CD14-positive monocyte (primary cell): ENCODE measurements at regions not wholly inside any gene's neighbourhood (a gene's known extent, or its start where the extent isn't known, plus 50 kb on each side); places are given as distances from the start of the nearest gene placed in this dataset.

ENCODE experiments used
- DNase-seq, 3 donors: peaks; one replicate each; pipeline ENCODE4 v3.0.0-alpha.2; 2011 to 2022
- H2AFZ ChIP-seq: 2 replicates; pipeline ENCODE4 v1.6.0; 2012; ENCODE audit warnings: mild to moderate bottlenecking, low read depth, low read length, inconsistent platforms; ENCODE audit not compliant: insufficient read depth, poor library complexity, severe bottlenecking
- H3K27ac ChIP-seq, 2 donors: 1 replicate in 1 of 2; 2 replicates in 1 of 2; pipeline ENCODE4 v1.5.1; 2012 to 2013; ENCODE audit warnings: low read length in 2 of 2, control low read depth in 1 of 2, inconsistent platforms in 1 of 2, low read depth in 1 of 2, mild to moderate bottlenecking in 1 of 2
- H3K27me3 ChIP-seq, 2 donors: one replicate each; pipeline versions ENCODE4 v1.6.0 to v1.6.1; 2011 to 2013; ENCODE audit warnings: low read length in 2 of 2; ENCODE audit not compliant: control insufficient read depth in 2 of 2, insufficient read depth in 2 of 2
- H3K36me3 ChIP-seq, 2 donors: replicated peaks in 1 of 2; 1 replicate in 1 of 2; 2 replicates in 1 of 2; pipeline versions ENCODE4 v1.5.1 to v1.6.1; 2012 to 2013; ENCODE audit warnings: low read length in 2 of 2, control low read depth in 1 of 2, inconsistent platforms in 1 of 2, mild to moderate bottlenecking in 1 of 2; ENCODE audit not compliant: insufficient read depth in 2 of 2, control insufficient read depth in 1 of 2
- H3K4me1 ChIP-seq, 2 donors: 1 replicate in 1 of 2; 2 replicates in 1 of 2; pipeline versions ENCODE4 v1.5.1 to v1.6.1; 2012 to 2013; ENCODE audit warnings: low read length in 2 of 2, control low read depth in 1 of 2, inconsistent platforms in 1 of 2, mild to moderate bottlenecking in 1 of 2, moderate library complexity in 1 of 2; ENCODE audit not compliant: insufficient read depth in 2 of 2, control insufficient read depth in 1 of 2
- H3K4me2 ChIP-seq: replicated peaks from 2 replicates; pipeline ENCODE3; 2012; ENCODE audit warnings: low read length, moderate library complexity, mild to moderate bottlenecking; ENCODE audit not compliant: poor library complexity, severe bottlenecking; ENCODE audit errors: extremely low read depth
- H3K4me3 ChIP-seq, 3 experiments: fragments of 200-600 bp in 1 of 3; sonication (generic) in 1 of 3; replicated peaks in 1 of 3; 1 replicate in 2 of 3; 2 replicates in 1 of 3; pipeline ENCODE4 v1.5.1; 2011 to 2013; ENCODE audit warnings: low read length in 3 of 3, mild to moderate bottlenecking in 3 of 3, control low read depth in 2 of 3, low read depth in 2 of 3, inconsistent platforms in 1 of 3, moderate library complexity in 1 of 3
- H3K79me2 ChIP-seq: 2 replicates; pipeline ENCODE4 v1.6.0; 2012; ENCODE audit warnings: mild to moderate bottlenecking, control low read depth, inconsistent platforms, low read length, moderate library complexity; ENCODE audit not compliant: insufficient read depth
- H3K9ac ChIP-seq: 2 replicates; pipeline ENCODE4 v1.6.0; 2017; ENCODE audit warnings: low read length, mild to moderate bottlenecking; ENCODE audit not compliant: insufficient read depth, poor library complexity, severe bottlenecking
- H3K9me3 ChIP-seq, 2 donors: replicated peaks in 1 of 2; 1 replicate in 1 of 2; 2 replicates in 1 of 2; pipeline versions ENCODE4 v1.5.1 to v1.6.1; 2012 to 2013; ENCODE audit warnings: low read length in 2 of 2, control low read depth in 1 of 2; ENCODE audit not compliant: control insufficient read depth in 1 of 2, insufficient read depth in 1 of 2
- H4K20me1 ChIP-seq: 2 replicates; pipeline ENCODE4 v1.6.0; 2012; ENCODE audit warnings: mild to moderate bottlenecking, low read length, control low read depth, moderate library complexity; ENCODE audit not compliant: insufficient read depth
- H3K27ac Mint-ChIP-seq, 7 donors: one replicate each; pipeline ENCODE4 v1.8.0; 2020; ENCODE audit warnings: mild to moderate bottlenecking in 7 of 7, mixed read lengths in 7 of 7, moderate library complexity in 6 of 7, inconsistent platforms in 2 of 7
- H3K27me3 Mint-ChIP-seq, 3 donors: one replicate each; pipeline ENCODE4 v1.8.0; 2021 to 2022; ENCODE audit warnings: low read depth in 3 of 3, mild to moderate bottlenecking in 3 of 3, mixed read lengths in 3 of 3, moderate library complexity in 3 of 3, inconsistent platforms in 1 of 3
- H3K36me3 Mint-ChIP-seq, 2 donors: one replicate each; pipeline ENCODE4 v1.8.0; 2020; ENCODE audit warnings: mixed read lengths in 2 of 2, inconsistent platforms in 1 of 2, mild to moderate bottlenecking in 1 of 2
- H3K4me1 Mint-ChIP-seq: one replicate; pipeline ENCODE4 v1.8.0; 2020; ENCODE audit warnings: mild to moderate bottlenecking, mixed read lengths
- H3K4me3 Mint-ChIP-seq, 2 donors: one replicate each; pipeline ENCODE4 v1.8.0; 2020; ENCODE audit warnings: mild to moderate bottlenecking in 2 of 2, mixed read lengths in 2 of 2, moderate library complexity in 1 of 2
- H3K9me3 Mint-ChIP-seq, 7 donors: one replicate each; pipeline ENCODE4 v1.8.0; 2020 to 2022; ENCODE audit warnings: mixed read lengths in 7 of 7, mild to moderate bottlenecking in 6 of 7, moderate library complexity in 6 of 7, inconsistent platforms in 2 of 7
- WGBS: methylation state at CpG from one replicate; pipeline ENCODE4 v1.1.5; 2013; ENCODE audit warnings: missing lambda C conversion rate; ENCODE audit not compliant: insufficient coverage; 5-methylcytosine and 5-hydroxymethylcytosine counted together
- intact Hi-C, 2 donors: fragments of 100-400 bp; cut with micrococcal nuclease; formaldehyde crosslinking; loops; one replicate each; pipeline versions ENCODE4 v1.15.0 to v1.15.1; 2023
- TF ChIP-seq, protein P1 (sequence below): fragments of 200-600 bp; IDR thresholded peaks from one replicate; pipeline ENCODE4 v1.8.0; 2022; ENCODE audit warnings: antibody characterized with exemption, mild to moderate bottlenecking

DNA sequence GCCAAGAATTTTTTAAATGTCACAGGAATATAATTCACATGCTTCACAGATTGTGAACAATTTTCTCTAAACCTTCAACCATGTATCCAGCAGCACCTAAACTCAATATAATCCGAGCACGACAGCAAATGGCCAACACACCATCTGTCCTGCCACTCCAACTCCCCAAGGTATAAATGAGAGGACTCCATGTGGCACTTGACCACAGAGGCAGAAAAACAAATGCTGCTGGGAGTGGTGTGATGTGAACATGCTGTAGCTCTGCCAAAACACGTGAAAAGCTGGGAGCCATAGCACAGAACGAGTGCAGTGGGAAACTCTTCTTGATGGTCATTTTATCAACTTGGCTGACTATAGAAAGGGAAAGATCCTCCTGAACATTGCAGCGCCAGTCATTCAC lies 70.9 kb downstream of the LLPH start:
- H3K4me3 ChIP-seq = no peak overlapping the region
- no peak overlapping the region for H3K27ac Mint-ChIP-seq
- no peaks in the 10 kb centered on the region for H3K36me3 Mint-ChIP-seq
- H2AFZ ChIP-seq = no peak overlapping the region
- 100% methylated on average over 3 of the region's 5 CpGs for WGBS
- H3K4me3 Mint-ChIP-seq = no peak overlapping the region
- H3K4me1 ChIP-seq = no peaks in the 10 kb centered on the region
- peaks cover 0 to 6% (median 1%) of the 10 kb centered on the region in 3 donors for H3K27me3 Mint-ChIP-seq
- no peak overlapping the region for H3K9ac ChIP-seq
- peaks cover 9% of the 10 kb centered on the region for H3K4me1 Mint-ChIP-seq
- H3K9me3 ChIP-seq = no peaks in the 10 kb centered on the region
- H3K9me3 Mint-ChIP-seq = peaks cover 0 to 1% (median 0%) of the 10 kb centered on the region in 7 donors
- intact Hi-C loops = no loop called here
- DNase-seq = no peak
- H4K20me1 ChIP-seq = no peaks in the 10 kb centered on the region
- peaks cover 0 to 2% of the 10 kb centered on the region in 2 donors for H3K27me3 ChIP-seq
- no peak overlapping the region for H3K27ac ChIP-seq
- TF ChIP-seq, protein P1, sequence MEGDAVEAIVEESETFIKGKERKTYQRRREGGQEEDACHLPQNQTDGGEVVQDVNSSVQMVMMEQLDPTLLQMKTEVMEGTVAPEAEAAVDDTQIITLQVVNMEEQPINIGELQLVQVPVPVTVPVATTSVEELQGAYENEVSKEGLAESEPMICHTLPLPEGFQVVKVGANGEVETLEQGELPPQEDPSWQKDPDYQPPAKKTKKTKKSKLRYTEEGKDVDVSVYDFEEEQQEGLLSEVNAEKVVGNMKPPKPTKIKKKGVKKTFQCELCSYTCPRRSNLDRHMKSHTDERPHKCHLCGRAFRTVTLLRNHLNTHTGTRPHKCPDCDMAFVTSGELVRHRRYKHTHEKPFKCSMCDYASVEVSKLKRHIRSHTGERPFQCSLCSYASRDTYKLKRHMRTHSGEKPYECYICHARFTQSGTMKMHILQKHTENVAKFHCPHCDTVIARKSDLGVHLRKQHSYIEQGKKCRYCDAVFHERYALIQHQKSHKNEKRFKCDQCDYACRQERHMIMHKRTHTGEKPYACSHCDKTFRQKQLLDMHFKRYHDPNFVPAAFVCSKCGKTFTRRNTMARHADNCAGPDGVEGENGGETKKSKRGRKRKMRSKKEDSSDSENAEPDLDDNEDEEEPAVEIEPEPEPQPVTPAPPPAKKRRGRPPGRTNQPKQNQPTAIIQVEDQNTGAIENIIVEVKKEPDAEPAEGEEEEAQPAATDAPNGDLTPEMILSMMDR = no peak
- no peak overlapping the region for H3K4me2 ChIP-seq
- H3K36me3 ChIP-seq = no peaks in the 10 kb centered on the region
- no peaks in the 10 kb centered on the region for H3K79me2 ChIP-seq

DNA sequence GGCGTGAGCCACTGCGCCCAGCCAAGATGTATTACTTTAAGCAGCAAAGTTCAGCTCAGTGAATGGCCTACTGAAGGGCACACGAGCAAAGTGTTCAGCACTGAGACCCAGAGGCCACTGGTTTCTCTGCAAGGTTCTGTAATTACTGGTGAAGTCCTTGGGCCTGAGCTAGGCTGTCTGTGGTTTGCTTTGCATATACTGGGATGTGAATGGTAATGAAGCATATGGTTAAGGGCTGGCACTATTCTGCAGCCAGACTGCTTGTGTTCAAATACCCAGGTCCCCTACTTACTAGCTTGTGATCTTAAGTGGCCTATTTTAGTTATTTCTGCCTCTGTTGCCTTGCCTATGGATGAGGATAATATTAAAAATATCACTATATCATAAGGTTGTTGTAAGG lies 72.0 kb downstream of the LLPH start:
- Histone ChIP-seq H3K9ac (no peak overlapping the region), H3K27me3 (no peaks in the 10 kb centered on the region), H3K9me3 (no peaks in the 10 kb centered on the region), H3K27ac (no peak overlapping the region), H3K4me3 (no peak overlapping the region), H3K4me2 (no peak overlapping the region), H3K79me2 (no peaks in the 10 kb centered on the region), H4K20me1 (no peaks in the 10 kb centered on the region), H3K36me3 (no peaks in the 10 kb centered on the region), H3K4me1 (no peaks in the 10 kb centered on the region), H2AFZ (no peak overlapping the region)
- Mint-ChIP-seq H3K4me3 (no peak overlapping the region), H3K4me1 (peaks cover 9% of the 10 kb centered on the region), H3K27ac (no peak overlapping the region), H3K36me3 (no peaks in the 10 kb centered on the region), H3K9me3 (peaks cover 0 to 1% (median 0%) of the 10 kb centered on the region in 7 donors), H3K27me3 (peaks cover 0 to 2% (median 0%) of the 10 kb centered on the region in 3 donors)
- intact Hi-C loops = no loop called here
- TF ChIP-seq, protein P1 = no peak
- DNase-seq = no peak
- 100% methylated on average over 3 of the region's 3 CpGs for WGBS
